Activated CD4-positive, alpha-beta T cell treated with anti-CD3 and anti-CD28 coated beads for 24 hours (primary cell): ENCODE measurements at regions not wholly inside any gene's neighbourhood (a gene's known extent, or its start where the extent isn't known, plus 50 kb on each side); places are given as distances from the start of the nearest gene placed in this dataset.
"Not testable (repeated sequence)": the region's sequence is repeated elsewhere in the genome, so short reads cannot be mapped to it uniquely, and the experiment has no call there.

Experiments
- DNase-seq, 2 donors: peaks; one replicate each; pipeline ENCODE4 v3.0.0-alpha.2; 2020; ENCODE audit warnings: low read depth in 2 of 2

GRCh38 chr6:6748001-6748400 is 159.5 kb downstream of the LY86 start:
- DNase-seq = no peak

GRCh38 chr6:6749702-6750491 is 161.4 kb downstream of the LY86 start:
- DNase-seq = peak; percentile 19 to 28

- no peak for DNase-seq
These were observed 162.2 kb downstream of the LY86 start for GRCh38 chr6:6750594-6751265.

- no peak for DNase-seq
These were observed 162.7 kb downstream of the LY86 start for GRCh38 chr6:6751266-6751596.

GRCh38 chr6:6751619-6752023 is 163.1 kb downstream of the LY86 start:
- DNase-seq = peak; percentile 7 to 18

- DNase-seq = no peak
These were observed 163.6 kb downstream of the LY86 start for GRCh38 chr6:6752129-6752528.

GRCh38 chr6:6753301-6753700 is 164.8 kb downstream of the LY86 start:
- DNase-seq = no peak

GRCh38 chr6:6756526-6756925 is 168.0 kb downstream of the LY86 start:
- DNase-seq = no peak

- no peak for DNase-seq
These were observed 170.0 kb downstream of the LY86 start for GRCh38 chr6:6758546-6758914.

GRCh38 chr6:6758915-6759654 is 170.6 kb downstream of the LY86 start:
- no peak for DNase-seq

- DNase-seq = no peak
These were observed 171.5 kb downstream of the LY86 start for GRCh38 chr6:6760002-6760401.

- not testable (repeated sequence) for DNase-seq
These were observed 174.0 kb downstream of the LY86 start for GRCh38 chr6:6762566-6762965.

GRCh38 chr6:6764764-6765434 is 176.4 kb downstream of the LY86 start:
- no peak for DNase-seq

GRCh38 chr6:6766230-6766905 is 177.8 kb downstream of the LY86 start:
- DNase-seq = no peak

- DNase-seq = no peak
These were observed 180.9 kb downstream of the LY86 start for GRCh38 chr6:6769466-6769865.

- DNase-seq = no peak
These were observed 182.9 kb downstream of the LY86 start for GRCh38 chr6:6771224-6771945.

- no peak for DNase-seq
These were observed 183.4 kb downstream of the LY86 start for GRCh38 chr6:6771964-6772363.

GRCh38 chr6:6772751-6773150 is 184.2 kb downstream of the LY86 start:
- no peak for DNase-seq

- no peak for DNase-seq
These were observed 186.6 kb downstream of the LY86 start for GRCh38 chr6:6775074-6775473.

GRCh38 chr6:6780231-6780630 is 191.7 kb downstream of the LY86 start:
- no peak for DNase-seq
